SK-N-SH treated with all-trans-retinoic acid at 6 μM for 48 hours (cell line): ENCODE measurements at regions not wholly inside any gene's neighbourhood (a gene's known extent, or its start where the extent isn't known, plus 50 kb on each side); places are given as distances from the start of the nearest gene placed in this dataset.

Source experiments
- ESRRG ChIP-seq: fragments of 250-450 bp; sonication (Bioruptor Pico); IDR thresholded peaks from 2 replicates; pipeline ENCODE4 v1.6.1; 2021; ENCODE audit warnings: mild to moderate bottlenecking
- GLIS3 ChIP-seq: fragments of 250-450 bp; sonication (Bioruptor Pico); IDR thresholded peaks from 2 replicates; pipeline ENCODE4 v1.5.0; 2020; ENCODE audit warnings: mild to moderate bottlenecking, moderate library complexity
- PPARA ChIP-seq: fragments of 250-450 bp; sonication (Bioruptor Pico); IDR thresholded peaks from 2 replicates; pipeline ENCODE4 v1.5.0; 2020; ENCODE audit warnings: mild to moderate bottlenecking, borderline replicate concordance
- ZC3H10 ChIP-seq: fragments of 250-450 bp; sonication (Bioruptor Pico); IDR thresholded peaks from 2 replicates; pipeline ENCODE4 v1.5.1; 2021; ENCODE audit warnings: mild to moderate bottlenecking, moderate library complexity
- TF ChIP-seq, protein P1 (sequence below): fragments of 250-450 bp; sonication (Bioruptor Pico); IDR thresholded peaks from 2 replicates; pipeline ENCODE4 v1.8.0; 2020; ENCODE audit warnings: mild to moderate bottlenecking, moderate library complexity, borderline replicate concordance

DNA sequence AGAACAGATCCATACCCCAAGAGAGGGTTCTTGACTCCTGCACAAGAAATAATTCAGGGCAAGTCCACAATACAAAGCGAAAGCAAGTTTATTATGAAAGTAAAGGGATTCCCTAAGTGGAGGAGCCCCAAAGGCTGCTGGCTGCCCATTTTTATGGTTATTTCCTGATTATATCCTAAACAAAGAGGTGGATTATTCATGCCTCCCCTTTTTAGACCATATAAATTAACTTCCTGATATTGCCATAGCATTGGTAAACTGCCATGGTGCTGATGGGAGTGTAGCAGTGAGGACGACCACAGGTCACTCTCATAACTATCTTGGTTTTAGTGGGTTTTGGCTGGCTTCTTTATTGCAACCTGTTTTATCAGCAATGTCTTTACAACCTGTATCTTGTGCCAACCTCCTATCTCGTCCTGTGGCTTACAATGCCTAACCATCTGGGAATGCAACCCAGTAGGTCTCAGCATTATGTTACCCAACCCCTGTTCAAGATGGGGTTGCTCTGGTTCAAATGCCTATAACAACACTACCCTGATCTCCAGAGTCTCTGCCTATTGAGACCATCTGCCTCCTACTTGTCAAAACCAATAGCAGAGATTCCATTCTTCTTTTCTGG, 154.4 kb upstream of the GRAMD2B start:
- TF ChIP-seq, protein P1, sequence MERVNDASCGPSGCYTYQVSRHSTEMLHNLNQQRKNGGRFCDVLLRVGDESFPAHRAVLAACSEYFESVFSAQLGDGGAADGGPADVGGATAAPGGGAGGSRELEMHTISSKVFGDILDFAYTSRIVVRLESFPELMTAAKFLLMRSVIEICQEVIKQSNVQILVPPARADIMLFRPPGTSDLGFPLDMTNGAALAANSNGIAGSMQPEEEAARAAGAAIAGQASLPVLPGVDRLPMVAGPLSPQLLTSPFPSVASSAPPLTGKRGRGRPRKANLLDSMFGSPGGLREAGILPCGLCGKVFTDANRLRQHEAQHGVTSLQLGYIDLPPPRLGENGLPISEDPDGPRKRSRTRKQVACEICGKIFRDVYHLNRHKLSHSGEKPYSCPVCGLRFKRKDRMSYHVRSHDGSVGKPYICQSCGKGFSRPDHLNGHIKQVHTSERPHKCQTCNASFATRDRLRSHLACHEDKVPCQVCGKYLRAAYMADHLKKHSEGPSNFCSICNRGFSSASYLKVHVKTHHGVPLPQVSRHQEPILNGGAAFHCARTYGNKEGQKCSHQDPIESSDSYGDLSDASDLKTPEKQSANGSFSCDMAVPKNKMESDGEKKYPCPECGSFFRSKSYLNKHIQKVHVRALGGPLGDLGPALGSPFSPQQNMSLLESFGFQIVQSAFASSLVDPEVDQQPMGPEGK (CRISPR knock-in tag), result no peak
- no peak for TF ChIP-seq GLIS3 (CRISPR knock-in tag)
- TF ChIP-seq ESRRG (CRISPR knock-in tag), result no peak
- no peak for TF ChIP-seq ZC3H10 (CRISPR knock-in tag)
- TF ChIP-seq PPARA (CRISPR knock-in tag), result no peak
